ENCODE measurements at regions not wholly inside any gene's neighbourhood (a gene's known extent, or its start where the extent isn't known, plus 50 kb on each side); places are given as distances from the start of the nearest gene placed in this dataset.

- peak; percentile 61 for DNase-seq (ENCODE audit: low read depth)
- no peak overlapping the region for H3K4me3 ChIP-seq (ENCODE audit: low read depth, low read length)
- TF ChIP-seq CTCF (IDR thresholded peaks at IDR 0.05; ENCODE audit: control insufficient read depth, extremely low read depth, insufficient read depth) = peak; percentile 86
Measured at GRCh38 chr9:110058304-110058953, 149.5 kb downstream of the C9orf152 start.

GRCh38 chr9:110059461-110059860 lies 148.5 kb downstream of the C9orf152 start:
- no peak overlapping the region for H3K4me3 ChIP-seq (ENCODE audit: low read depth, low read length)
- TF ChIP-seq CTCF (IDR thresholded peaks at IDR 0.05; ENCODE audit: control insufficient read depth, extremely low read depth, insufficient read depth) = no peak
- DNase-seq (ENCODE audit: low read depth) = no peak

- TF ChIP-seq CTCF (IDR thresholded peaks at IDR 0.05; ENCODE audit: control insufficient read depth, extremely low read depth, insufficient read depth) = no peak
- DNase-seq (ENCODE audit: low read depth) = no peak
- no peak overlapping the region for H3K4me3 ChIP-seq (ENCODE audit: low read depth, low read length)
Measured at GRCh38 chr9:110064803-110065202, 143.2 kb downstream of the C9orf152 start.

GRCh38 chr9:110065532-110065931 lies 142.4 kb downstream of the C9orf152 start:
- DNase-seq (ENCODE audit: low read depth) = no peak
- TF ChIP-seq CTCF (IDR thresholded peaks at IDR 0.05; ENCODE audit: control insufficient read depth, extremely low read depth, insufficient read depth) = no peak
- H3K4me3 ChIP-seq (ENCODE audit: low read depth, low read length) = no peak overlapping the region

- TF ChIP-seq CTCF (IDR thresholded peaks at IDR 0.05; ENCODE audit: control insufficient read depth, extremely low read depth, insufficient read depth) = no peak
- DNase-seq (ENCODE audit: low read depth) = no peak
- H3K4me3 ChIP-seq (ENCODE audit: low read depth, low read length) = no peak overlapping the region
Measured at GRCh38 chr9:110066929-110067716, 140.8 kb downstream of the C9orf152 start.

- no peak for DNase-seq (ENCODE audit: low read depth)
- no peak overlapping the region for H3K4me3 ChIP-seq (ENCODE audit: low read depth, low read length)
- TF ChIP-seq CTCF (IDR thresholded peaks at IDR 0.05; ENCODE audit: control insufficient read depth, extremely low read depth, insufficient read depth) = no peak
Measured at GRCh38 chr9:110068212-110068611, 139.7 kb downstream of the C9orf152 start.

Data from LNCaP clone FGC (cell line).